ENCODE measurements at regions not wholly inside any gene's neighbourhood (a gene's known extent, or its start where the extent isn't known, plus 50 kb on each side); places are given as distances from the start of the nearest gene placed in this dataset.

DNA sequence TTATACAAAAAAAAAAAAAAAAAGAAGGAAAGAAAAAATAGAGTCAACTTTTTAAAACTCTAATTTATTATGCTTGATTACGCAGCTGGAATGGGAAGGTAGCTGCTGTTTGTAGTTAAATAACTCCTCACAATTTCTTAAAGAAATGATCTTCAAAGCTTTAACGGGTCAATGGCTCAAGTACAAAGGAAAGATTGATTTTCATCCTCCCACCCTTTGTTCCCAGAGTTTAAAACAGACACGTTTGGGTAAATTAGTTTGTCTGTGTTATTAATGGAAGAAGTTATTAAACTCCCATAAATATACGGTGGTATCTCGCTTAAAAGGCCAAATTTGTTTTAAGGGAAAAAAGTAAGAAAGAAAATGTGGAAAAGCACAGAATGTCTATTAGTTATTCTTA lies 179.3 kb downstream of the EMX2 start:
- no peak for DNase-seq (ENCODE audit: extremely low spot score)
- ChIA-PET CTCF (interaction anchor here (0.8 kb wide), 1 partner anchor 184 kb away, joined by 3 read pairs; no protein-coding TSS in a partner anchor), POLR2A (no interaction called here)
- TF ChIP-seq, protein P1, sequence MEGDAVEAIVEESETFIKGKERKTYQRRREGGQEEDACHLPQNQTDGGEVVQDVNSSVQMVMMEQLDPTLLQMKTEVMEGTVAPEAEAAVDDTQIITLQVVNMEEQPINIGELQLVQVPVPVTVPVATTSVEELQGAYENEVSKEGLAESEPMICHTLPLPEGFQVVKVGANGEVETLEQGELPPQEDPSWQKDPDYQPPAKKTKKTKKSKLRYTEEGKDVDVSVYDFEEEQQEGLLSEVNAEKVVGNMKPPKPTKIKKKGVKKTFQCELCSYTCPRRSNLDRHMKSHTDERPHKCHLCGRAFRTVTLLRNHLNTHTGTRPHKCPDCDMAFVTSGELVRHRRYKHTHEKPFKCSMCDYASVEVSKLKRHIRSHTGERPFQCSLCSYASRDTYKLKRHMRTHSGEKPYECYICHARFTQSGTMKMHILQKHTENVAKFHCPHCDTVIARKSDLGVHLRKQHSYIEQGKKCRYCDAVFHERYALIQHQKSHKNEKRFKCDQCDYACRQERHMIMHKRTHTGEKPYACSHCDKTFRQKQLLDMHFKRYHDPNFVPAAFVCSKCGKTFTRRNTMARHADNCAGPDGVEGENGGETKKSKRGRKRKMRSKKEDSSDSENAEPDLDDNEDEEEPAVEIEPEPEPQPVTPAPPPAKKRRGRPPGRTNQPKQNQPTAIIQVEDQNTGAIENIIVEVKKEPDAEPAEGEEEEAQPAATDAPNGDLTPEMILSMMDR (IDR thresholded peaks at IDR 0.05; ENCODE audit: control extremely low read depth, extremely low read depth, low read depth, missing control alignments), result no peak

DNA sequence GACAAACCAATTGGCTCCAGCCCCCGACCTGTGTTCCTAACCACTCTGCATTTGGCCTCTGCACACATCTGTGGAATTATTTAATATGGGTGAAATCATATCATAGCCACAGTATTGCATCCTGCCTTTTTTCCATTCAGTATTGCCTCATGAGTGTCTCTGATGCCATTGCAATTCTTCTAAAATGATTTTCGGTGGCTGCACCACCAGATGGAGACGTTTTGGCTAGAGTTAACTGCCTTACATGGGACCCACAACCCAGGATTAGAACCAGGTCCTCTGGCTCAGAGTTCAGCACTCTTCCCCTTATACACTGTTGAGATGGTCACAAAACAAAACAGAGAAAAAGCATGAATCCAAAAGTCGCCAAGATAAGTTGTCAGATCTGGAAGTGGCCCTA lies 180.8 kb downstream of the EMX2 start:
- ChIA-PET POLR2A (no interaction called here), CTCF (no interaction called here)
- DNase-seq (ENCODE audit: extremely low spot score), result no peak
- TF ChIP-seq, protein P1 (IDR thresholded peaks at IDR 0.05; ENCODE audit: control extremely low read depth, extremely low read depth, low read depth, missing control alignments), result no peak

DNA sequence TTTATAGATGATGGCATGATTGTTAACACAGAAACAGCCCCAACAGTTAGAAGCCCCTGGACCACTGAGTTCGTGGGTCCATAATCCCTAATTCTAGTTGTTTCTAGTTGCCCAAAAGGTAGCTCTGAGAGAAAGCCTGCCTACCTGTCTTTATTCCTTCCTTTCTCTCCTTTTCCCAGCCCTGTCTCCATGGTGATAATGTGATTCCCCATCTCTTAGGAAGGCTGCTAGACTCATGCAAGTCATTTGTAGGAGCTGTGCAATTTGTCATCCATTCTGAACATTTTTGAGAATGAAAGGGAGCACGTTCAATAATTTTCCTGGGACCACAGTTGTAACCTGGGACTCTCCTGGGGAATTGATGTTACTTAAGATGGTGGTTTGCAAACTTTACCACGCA lies 183.4 kb downstream of the EMX2 start:
- DNase-seq (ENCODE audit: extremely low spot score), result no peak
- TF ChIP-seq, protein P1 (IDR thresholded peaks at IDR 0.05; ENCODE audit: control extremely low read depth, extremely low read depth, low read depth, missing control alignments), result no peak
- ChIA-PET CTCF (interaction anchor here (0.9 to 2.1 kb wide), 3 partner anchors 10 to 32 kb away, joined by 3 to 6 read pairs (median 3); no protein-coding TSS in a partner anchor), POLR2A (no interaction called here)

DNA sequence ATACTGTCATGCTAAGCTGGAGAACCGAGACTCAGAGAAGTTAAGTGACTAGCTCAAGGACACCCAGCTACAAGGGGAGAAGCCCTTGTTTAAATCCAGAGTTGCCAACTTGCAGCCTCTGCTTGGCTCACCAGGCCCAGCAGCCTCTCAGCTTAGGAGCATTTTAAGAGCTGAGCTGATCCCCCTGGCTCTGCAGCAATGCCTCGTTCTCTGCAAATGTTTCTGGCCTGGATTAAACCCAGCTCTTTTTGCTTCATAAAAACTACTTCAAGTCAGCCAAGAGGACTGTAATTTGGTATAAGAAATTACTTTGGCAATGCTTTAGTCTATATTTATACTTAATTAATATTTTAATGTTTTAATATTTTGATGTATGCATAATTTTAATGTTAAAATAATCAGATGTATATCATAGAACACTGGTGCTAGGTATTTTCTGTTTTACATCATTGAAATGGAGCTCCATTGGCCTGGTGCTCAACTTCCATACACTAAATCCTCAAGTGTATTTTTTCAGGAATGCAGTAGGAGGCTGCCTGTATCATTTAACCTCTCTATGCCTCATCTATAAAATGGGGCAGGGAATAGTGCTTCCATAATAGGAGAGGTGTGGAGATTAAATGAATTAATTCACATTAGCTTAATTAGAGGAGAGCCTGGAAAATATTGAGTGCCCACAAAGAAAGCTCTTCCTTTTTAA lies 184.2 kb downstream of the EMX2 start:
- ChIA-PET CTCF (interaction anchor here (0.9 to 2.1 kb wide), 4 partner anchors 9 to 117 kb away, joined by 3 to 6 read pairs (median 3); no protein-coding TSS in a partner anchor), POLR2A (no interaction called here)
- TF ChIP-seq, protein P1 (IDR thresholded peaks at IDR 0.05; ENCODE audit: control extremely low read depth, extremely low read depth, low read depth, missing control alignments), result no peak
- no peak for DNase-seq (ENCODE audit: extremely low spot score)

DNA sequence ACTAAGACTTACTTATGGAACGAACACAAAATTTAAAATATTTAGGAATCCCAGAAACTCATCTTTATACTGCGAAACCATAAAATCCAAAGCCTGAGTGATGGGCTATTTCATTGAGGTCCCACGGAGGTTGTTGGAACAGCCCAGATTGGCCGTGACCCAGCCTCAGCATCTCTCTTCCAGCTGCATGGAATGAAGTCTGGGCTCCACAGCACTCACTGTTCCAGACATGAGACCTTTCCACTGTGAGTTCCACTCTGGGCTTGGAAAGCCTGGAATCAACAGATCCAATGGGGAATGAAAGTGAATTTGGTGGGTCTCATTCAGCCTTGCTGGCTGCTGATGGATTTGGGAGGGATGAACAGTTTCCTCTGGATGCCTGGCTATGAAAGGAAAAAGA lies 184.9 kb downstream of the EMX2 start:
- ChIA-PET CTCF (interaction anchor here (0.9 to 1.4 kb wide), 2 partner anchors 8 to 118 kb away, joined by 3 read pairs; no protein-coding TSS in a partner anchor), POLR2A (no interaction called here)

DNA sequence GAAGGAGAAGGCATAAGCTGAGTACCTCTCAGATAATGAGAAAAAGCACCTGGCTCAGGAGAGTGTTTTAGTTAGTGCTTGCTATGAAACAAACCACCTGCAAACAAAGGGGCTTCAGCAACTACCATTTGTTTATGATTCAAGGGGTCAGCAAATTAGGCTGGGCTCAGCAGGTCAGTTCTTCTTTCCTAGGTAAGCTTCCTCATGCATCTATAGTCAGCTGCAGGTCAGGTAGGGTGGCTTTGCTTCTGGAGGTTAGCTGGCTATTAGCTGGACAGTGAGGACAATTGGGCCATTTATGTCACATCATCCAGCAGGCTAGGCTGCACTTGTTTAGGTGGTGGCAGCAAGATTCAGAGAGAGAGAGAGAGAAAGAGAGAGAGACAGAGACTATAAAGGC lies 185.5 kb downstream of the EMX2 start:
- POLR2A ChIA-PET, result no interaction called here
- CTCF ChIA-PET, result no interaction called here
- TF ChIP-seq, protein P1 (IDR thresholded peaks at IDR 0.05; ENCODE audit: control extremely low read depth, extremely low read depth, low read depth, missing control alignments), result no peak
- DNase-seq (ENCODE audit: extremely low spot score), result no peak

More for the DNA sequence above, 184.9 kb downstream of the EMX2 start:
- TF ChIP-seq, protein P1 (IDR thresholded peaks at IDR 0.05; ENCODE audit: control extremely low read depth, extremely low read depth, low read depth, missing control alignments), result no peak
- no peak for DNase-seq (ENCODE audit: extremely low spot score)
